ENCODE measurements at regions not wholly inside any gene's neighbourhood (a gene's known extent, or its start where the extent isn't known, plus 50 kb on each side); places are given as distances from the start of the nearest gene placed in this dataset.

- Mint-ChIP-seq H3K36me3 (ENCODE audit: low read depth) (no peaks in the 10 kb centered on the region), H3K4me1 (ENCODE audit: low read depth) (no peaks in the 10 kb centered on the region), H3K27ac (no peak overlapping the region), H3K9me3 (no peaks in the 10 kb centered on the region), H3K4me3 (no peak overlapping the region), H3K27me3 (peaks cover 1% of the 10 kb centered on the region)
- intact Hi-C loops (cut with micrococcal nuclease), result no loop called here
Observed at GRCh38 chr7:96638669-96639068, 71.0 kb downstream of the SEM1 start.

DNA sequence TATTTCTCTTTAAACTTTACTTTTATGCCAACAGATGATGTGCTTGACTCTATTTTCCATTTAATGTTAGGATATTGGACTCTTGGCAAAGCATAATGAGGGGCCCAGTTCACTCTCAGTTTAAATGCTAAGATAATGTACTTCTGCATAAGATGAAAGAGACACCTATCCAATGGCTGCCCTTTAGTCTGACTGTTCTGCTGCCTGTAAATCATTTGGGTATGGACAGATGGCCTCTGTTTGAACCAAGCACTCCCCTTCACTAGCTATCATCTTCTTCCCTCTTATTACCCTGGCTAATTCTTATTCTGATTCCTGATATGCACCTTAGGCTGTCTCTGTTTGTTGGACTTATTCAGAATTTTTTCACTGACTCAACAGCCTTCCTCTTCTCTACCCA, 72.1 kb downstream of the SEM1 start:
- no peaks in the 10 kb centered on the region for H3K4me1 Mint-ChIP-seq (ENCODE audit: low read depth)
- intact Hi-C loops (cut with micrococcal nuclease), result no loop called here
- H3K27ac Mint-ChIP-seq, result no peak overlapping the region
- peaks cover under 1% of the 10 kb centered on the region for H3K27me3 Mint-ChIP-seq
- H3K9me3 Mint-ChIP-seq, result no peaks in the 10 kb centered on the region
- H3K36me3 Mint-ChIP-seq (ENCODE audit: low read depth), result no peaks in the 10 kb centered on the region
- H3K4me3 Mint-ChIP-seq, result no peak overlapping the region

DNA sequence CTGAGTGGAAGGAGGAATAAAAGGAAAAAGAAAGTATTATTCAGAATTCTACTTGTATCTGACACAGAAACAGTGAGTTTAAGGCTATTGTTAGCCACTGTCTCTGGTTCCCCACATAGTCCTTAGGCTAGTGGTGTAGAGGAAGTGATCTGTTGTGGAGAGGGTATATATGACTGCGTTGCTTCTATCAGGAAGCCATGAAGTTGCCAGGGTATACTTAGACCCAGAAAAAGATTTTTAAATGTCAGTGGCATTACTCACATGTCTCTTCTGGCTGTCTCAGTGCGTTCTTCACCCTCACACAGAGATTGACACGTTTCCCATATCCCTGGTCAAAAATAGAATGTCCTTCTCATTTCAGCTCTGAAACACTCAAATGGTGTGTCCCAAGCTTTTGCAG, 72.7 kb downstream of the SEM1 start:
- Mint-ChIP-seq H3K9me3 (no peaks in the 10 kb centered on the region), H3K27ac (no peak overlapping the region), H3K27me3 (no peaks in the 10 kb centered on the region), H3K4me1 (ENCODE audit: low read depth) (no peaks in the 10 kb centered on the region), H3K4me3 (no peak overlapping the region), H3K36me3 (ENCODE audit: low read depth) (no peaks in the 10 kb centered on the region)
- intact Hi-C loops (cut with micrococcal nuclease), result no loop called here

DNA sequence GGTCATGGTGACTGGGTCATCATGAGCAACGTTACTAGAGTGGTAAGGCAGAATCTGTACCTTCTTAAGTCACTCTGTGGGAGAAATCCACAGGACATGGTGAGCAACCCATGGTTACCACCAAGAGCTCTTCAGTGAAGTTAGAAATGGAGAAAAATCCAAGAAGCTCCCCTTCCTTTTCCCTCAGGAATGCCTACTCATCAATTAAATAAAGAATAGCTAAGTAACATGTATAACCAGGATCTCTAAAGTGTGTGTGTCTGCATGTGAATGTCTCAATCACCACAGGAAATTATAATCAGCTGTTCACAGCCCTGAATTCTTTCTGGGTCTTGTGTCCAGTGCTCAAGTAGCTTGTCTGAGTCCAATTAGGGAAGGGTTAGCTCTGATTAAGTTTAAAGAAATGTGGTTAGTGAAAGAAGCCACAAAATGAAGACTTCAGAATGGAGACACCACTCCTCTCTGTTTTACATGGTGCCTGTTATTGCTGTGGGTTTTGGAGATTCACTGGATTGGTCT, 73.2 kb downstream of the SEM1 start:
- Mint-ChIP-seq H3K4me1 (ENCODE audit: low read depth) (no peaks in the 10 kb centered on the region), H3K9me3 (no peaks in the 10 kb centered on the region), H3K36me3 (ENCODE audit: low read depth) (no peaks in the 10 kb centered on the region), H3K27ac (no peak overlapping the region), H3K27me3 (no peaks in the 10 kb centered on the region), H3K4me3 (no peak overlapping the region)
- intact Hi-C loops (cut with micrococcal nuclease), result no loop called here

DNA sequence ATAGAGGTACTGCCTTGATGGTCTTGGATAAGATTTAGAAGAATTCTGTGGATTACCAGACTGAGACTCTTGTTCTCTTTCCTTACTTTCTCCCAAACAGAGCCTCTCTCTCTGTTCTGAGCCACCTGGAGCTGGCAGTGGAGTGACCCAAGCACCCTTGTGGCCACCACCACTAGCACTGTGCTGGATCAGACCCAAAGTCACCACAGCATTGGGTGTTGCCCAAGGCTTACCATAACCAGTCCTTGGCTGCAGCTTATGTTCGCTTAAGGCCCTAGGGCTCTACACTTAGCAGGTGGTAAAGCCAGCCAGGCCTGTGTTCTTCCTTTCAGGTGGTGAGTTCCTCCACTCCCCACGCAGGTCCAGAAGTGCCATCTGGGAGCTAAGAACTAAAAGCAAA, 79.8 kb downstream of the SEM1 start:
- H3K4me3 Mint-ChIP-seq, result no peak overlapping the region
- H3K4me1 Mint-ChIP-seq (ENCODE audit: low read depth), result no peaks in the 10 kb centered on the region

DNA sequence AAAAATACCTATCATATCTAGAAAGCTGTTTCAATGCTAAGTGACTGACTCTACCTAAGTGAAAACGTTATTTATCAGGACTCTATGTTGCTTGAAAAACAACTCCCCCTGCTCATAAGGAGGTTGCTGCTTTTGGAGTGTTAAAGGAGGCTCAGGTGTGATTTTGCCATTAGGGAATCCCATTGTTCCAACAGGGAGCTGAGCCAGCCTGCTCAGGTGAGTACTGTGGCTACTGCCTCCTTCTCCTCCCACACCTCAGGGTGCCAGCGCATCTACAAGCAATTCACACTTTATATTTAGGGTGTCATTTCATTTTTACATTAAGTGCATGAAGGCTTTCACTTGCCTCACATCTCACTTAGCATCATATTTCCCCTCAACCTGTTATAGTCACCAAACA, 84.7 kb downstream of the SEM1 start:
- H3K27ac Mint-ChIP-seq, result no peak overlapping the region
- H3K27me3 Mint-ChIP-seq, result no peaks in the 10 kb centered on the region
- no peak overlapping the region for H3K4me3 Mint-ChIP-seq
- H3K4me1 Mint-ChIP-seq (ENCODE audit: low read depth), result no peaks in the 10 kb centered on the region
- peaks cover 10% of the 10 kb centered on the region for H3K9me3 Mint-ChIP-seq
- intact Hi-C loops (cut with micrococcal nuclease), result no loop called here
- H3K36me3 Mint-ChIP-seq (ENCODE audit: low read depth), result no peaks in the 10 kb centered on the region

More for the DNA sequence above, 79.8 kb downstream of the SEM1 start:
- intact Hi-C loops (cut with micrococcal nuclease), result no loop called here
- H3K27ac Mint-ChIP-seq, result no peak overlapping the region
- peaks cover 10% of the 10 kb centered on the region for H3K9me3 Mint-ChIP-seq
- H3K36me3 Mint-ChIP-seq (ENCODE audit: low read depth), result no peaks in the 10 kb centered on the region
- no peaks in the 10 kb centered on the region for H3K27me3 Mint-ChIP-seq

GRCh38 chr7:96621932-96622331, 87.7 kb downstream of the SEM1 start:
- H3K36me3 Mint-ChIP-seq (ENCODE audit: low read depth), result no peaks in the 10 kb centered on the region
- intact Hi-C loops (cut with micrococcal nuclease), result no loop called here
- H3K4me1 Mint-ChIP-seq (ENCODE audit: low read depth), result no peaks in the 10 kb centered on the region
- H3K27me3 Mint-ChIP-seq, result no peaks in the 10 kb centered on the region
- no peak overlapping the region for H3K4me3 Mint-ChIP-seq
- H3K9me3 Mint-ChIP-seq, result peaks cover 10% of the 10 kb centered on the region
- no peak overlapping the region for H3K27ac Mint-ChIP-seq

- H3K27me3 Mint-ChIP-seq, result no peaks in the 10 kb centered on the region
- H3K36me3 Mint-ChIP-seq (ENCODE audit: low read depth), result no peaks in the 10 kb centered on the region
- peaks cover 10% of the 10 kb centered on the region for H3K9me3 Mint-ChIP-seq
- H3K4me1 Mint-ChIP-seq (ENCODE audit: low read depth), result no peaks in the 10 kb centered on the region
- intact Hi-C loops (cut with micrococcal nuclease), result no loop called here
- H3K27ac Mint-ChIP-seq, result no peak overlapping the region
- H3K4me3 Mint-ChIP-seq, result no peak overlapping the region
Observed at GRCh38 chr7:96614154-96614867, 95.3 kb downstream of the SEM1 start.

GRCh38 chr7:96612034-96612433, 97.6 kb downstream of the SEM1 start:
- intact Hi-C loops (cut with micrococcal nuclease), result no loop called here
- no peaks in the 10 kb centered on the region for H3K36me3 Mint-ChIP-seq (ENCODE audit: low read depth)
- H3K27ac Mint-ChIP-seq, result no peak overlapping the region
- no peaks in the 10 kb centered on the region for H3K4me1 Mint-ChIP-seq (ENCODE audit: low read depth)
- peaks cover 2% of the 10 kb centered on the region for H3K9me3 Mint-ChIP-seq
- no peaks in the 10 kb centered on the region for H3K27me3 Mint-ChIP-seq
- H3K4me3 Mint-ChIP-seq, result no peak overlapping the region

DNA sequence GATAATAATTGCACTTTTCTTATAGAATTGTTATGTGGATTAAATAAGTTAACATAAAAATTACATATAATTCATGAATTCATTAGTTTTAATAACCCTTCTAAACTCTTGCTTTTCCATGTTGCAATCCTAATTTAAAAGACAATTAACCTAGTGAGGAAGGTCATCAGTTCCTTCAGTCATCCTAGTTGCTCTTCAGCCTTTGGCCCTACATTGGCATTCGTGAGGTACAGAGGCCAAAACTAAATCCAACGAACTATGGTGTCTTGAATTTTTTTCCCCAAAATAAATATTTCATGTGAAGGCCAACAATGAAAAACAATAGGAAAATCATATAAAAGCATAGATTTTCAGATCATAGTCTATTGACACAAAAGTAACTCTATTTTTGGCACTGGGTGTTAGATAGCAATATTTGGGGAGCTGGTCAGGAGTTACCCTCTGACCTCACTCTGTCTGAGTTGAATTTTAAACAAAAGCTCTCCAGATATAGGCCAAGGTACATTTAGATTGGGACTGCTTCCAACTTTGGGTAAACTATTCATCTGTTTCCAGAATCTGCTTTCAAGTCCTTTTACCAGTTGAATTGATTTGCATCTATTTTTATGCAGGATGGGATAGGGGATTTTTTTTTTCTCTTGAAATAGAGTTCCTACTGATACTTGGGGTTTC, 104.5 kb downstream of the SEM1 start:
- Mint-ChIP-seq H3K4me1 (ENCODE audit: low read depth) (no peaks in the 10 kb centered on the region), H3K27me3 (no peaks in the 10 kb centered on the region)

DNA sequence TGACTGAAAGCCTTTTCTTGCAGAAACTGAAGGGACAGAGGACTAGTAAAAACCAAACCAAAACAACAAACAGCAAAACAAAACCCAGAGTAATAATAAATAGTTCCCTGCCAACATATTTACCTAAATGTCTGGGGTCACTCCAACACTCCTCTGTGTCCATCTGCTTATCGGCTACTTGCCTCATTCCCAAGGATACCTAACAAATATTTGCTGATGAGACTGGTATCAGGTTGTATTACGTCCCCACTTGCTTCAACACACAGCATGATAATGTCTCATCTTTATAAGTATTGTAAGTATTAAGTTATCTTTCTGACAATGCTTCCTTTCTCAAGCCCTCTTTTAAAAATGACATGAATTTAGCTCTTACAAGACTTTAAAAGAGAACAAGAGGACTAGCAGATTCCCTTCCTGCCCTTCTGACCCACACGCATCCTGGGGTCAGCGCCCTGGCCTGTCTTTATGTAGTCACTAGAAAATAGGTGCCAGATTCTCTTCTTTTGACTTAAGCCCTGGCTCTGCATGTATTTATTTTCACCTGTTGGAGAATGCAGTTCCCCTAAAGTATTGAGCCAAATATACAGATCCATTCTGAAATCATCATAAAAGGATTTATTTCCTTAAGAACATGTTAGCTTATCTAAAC, 110.2 kb downstream of the SEM1 start:
- Mint-ChIP-seq H3K9me3 (no peaks in the 10 kb centered on the region), H3K4me1 (ENCODE audit: low read depth) (no peaks in the 10 kb centered on the region), H3K27ac (no peak overlapping the region), H3K4me3 (no peak overlapping the region), H3K36me3 (ENCODE audit: low read depth) (no peaks in the 10 kb centered on the region), H3K27me3 (peaks cover 3% of the 10 kb centered on the region)
- intact Hi-C loops (cut with micrococcal nuclease), result no loop called here

More for the DNA sequence above, 104.5 kb downstream of the SEM1 start:
- H3K36me3 Mint-ChIP-seq (ENCODE audit: low read depth), result no peaks in the 10 kb centered on the region
- intact Hi-C loops (cut with micrococcal nuclease), result no loop called here
- no peaks in the 10 kb centered on the region for H3K9me3 Mint-ChIP-seq
- H3K27ac Mint-ChIP-seq, result no peak overlapping the region
- no peak overlapping the region for H3K4me3 Mint-ChIP-seq

- H3K27ac Mint-ChIP-seq, result no peak overlapping the region
- H3K4me1 Mint-ChIP-seq (ENCODE audit: low read depth), result no peaks in the 10 kb centered on the region
- no peak overlapping the region for H3K4me3 Mint-ChIP-seq
- H3K27me3 Mint-ChIP-seq, result peaks cover 3% of the 10 kb centered on the region
- no peaks in the 10 kb centered on the region for H3K9me3 Mint-ChIP-seq
- H3K36me3 Mint-ChIP-seq (ENCODE audit: low read depth), result no peaks in the 10 kb centered on the region
- intact Hi-C loops (cut with micrococcal nuclease), result no loop called here
Observed at GRCh38 chr7:96598421-96598820, 111.2 kb downstream of the SEM1 start.

DNA sequence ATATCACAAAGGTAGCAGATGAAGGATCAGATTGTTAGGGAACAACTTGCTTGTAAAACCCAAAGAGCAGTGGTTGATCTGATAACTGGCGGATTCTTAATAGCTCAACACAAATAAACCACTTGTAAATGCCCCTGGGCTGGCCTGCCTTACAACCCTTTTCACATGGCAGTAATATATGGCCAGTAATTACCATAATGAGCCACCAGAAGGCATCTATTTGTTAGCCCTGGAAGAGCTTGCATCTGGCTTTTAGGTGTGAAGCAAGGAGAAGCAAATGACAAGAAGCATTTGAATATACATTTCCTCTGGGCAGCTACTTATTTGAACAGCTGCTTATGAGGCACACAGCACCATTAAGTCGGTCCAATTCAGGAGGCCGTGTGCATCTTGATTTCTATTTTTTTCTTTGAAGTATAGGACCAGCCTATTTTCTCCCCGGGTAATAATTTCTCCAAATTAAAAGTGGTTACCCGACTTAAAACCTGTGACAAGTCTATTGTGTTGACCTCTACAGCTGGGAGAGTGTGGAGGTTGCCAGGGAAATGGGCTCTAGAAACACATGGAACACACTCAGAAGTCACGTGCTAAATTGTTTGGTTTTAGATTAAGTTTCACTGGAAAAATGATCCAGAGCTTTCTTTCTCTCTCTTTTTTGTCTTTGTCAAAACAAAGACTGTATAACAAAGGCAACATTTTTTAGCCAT, 113.4 kb downstream of the SEM1 start:
- H3K36me3 Mint-ChIP-seq (ENCODE audit: low read depth), result no peaks in the 10 kb centered on the region
- no peak overlapping the region for H3K4me3 Mint-ChIP-seq
- H3K27ac Mint-ChIP-seq, result no peak overlapping the region
- no peaks in the 10 kb centered on the region for H3K4me1 Mint-ChIP-seq (ENCODE audit: low read depth)
- no peaks in the 10 kb centered on the region for H3K9me3 Mint-ChIP-seq
- H3K27me3 Mint-ChIP-seq, result peaks cover 7% of the 10 kb centered on the region
- intact Hi-C loops (cut with micrococcal nuclease), result no loop called here

Measured in dendritic cell treated with granulocyte-macrophage colony-stimulating factor and Interleukin-4, amounts not matched to agents 40 ng/mL and 50 ng/mL, for 4 days (primary cell).